ENCODE measurements at regions not wholly inside any gene's neighbourhood (a gene's known extent, or its start where the extent isn't known, plus 50 kb on each side); places are given as distances from the start of the nearest gene placed in this dataset.

DNA sequence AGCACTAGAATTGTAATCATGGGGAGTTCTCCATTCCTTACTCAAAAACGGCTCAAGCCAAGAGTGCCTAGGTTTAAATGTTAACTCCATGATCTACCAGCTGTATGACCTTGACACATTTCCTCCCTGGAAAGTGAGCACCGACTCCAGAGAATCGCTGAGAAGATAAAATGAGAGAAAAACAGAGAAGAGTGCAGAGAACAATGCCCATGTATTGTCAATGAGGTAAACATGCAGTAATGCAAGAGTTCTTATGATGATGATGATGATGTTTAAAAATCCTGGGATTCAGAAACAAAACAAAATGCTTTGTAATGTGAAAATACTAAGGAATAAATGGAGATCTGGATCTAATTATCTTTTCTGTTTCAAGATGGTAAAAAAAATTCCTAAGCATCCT lies 64.8 kb upstream of the BEND6 start:
- no peak overlapping the region for H3K27ac ChIP-seq (ENCODE audit: control insufficient read depth, insufficient read depth, low read length)
- H3K9me3 ChIP-seq (ENCODE audit: control insufficient read depth, low read depth, low read length): no peaks in the 10 kb centered on the region
- no peaks in the 10 kb centered on the region for H3K79me2 ChIP-seq (ENCODE audit: control insufficient read depth, insufficient read depth, low read length)
- H3K4me3 ChIP-seq (ENCODE audit: control insufficient read depth in 2 of 3, extremely low read depth in 1 of 3, insufficient read depth in 2 of 3, low read depth in 1 of 3, low read length in 3 of 3): no peak overlapping the region
- H3K4me2 ChIP-seq (ENCODE audit: control insufficient read depth, extremely low read depth, insufficient read depth, low read depth, low read length): no peak overlapping the region
- no peak overlapping the region for H3K9ac ChIP-seq (ENCODE audit: control insufficient read depth, extremely low read depth, insufficient read depth, low read length)
- no peaks in the 10 kb centered on the region for H3K9me1 ChIP-seq (ENCODE audit: control insufficient read depth, extremely low read depth, insufficient read depth, low read length)
- H2AFZ ChIP-seq (ENCODE audit: control insufficient read depth, low read length): no peak overlapping the region
- dilution Hi-C loops (cut with MboI; ENCODE audit: extremely low pct_ligation_motif_present, low sequenced_read_pairs): no loop called here
- no peak for TF ChIP-seq EZH2 (IDR thresholded peaks at IDR 0.05; ENCODE audit: low read length)
- TF ChIP-seq, protein P1, sequence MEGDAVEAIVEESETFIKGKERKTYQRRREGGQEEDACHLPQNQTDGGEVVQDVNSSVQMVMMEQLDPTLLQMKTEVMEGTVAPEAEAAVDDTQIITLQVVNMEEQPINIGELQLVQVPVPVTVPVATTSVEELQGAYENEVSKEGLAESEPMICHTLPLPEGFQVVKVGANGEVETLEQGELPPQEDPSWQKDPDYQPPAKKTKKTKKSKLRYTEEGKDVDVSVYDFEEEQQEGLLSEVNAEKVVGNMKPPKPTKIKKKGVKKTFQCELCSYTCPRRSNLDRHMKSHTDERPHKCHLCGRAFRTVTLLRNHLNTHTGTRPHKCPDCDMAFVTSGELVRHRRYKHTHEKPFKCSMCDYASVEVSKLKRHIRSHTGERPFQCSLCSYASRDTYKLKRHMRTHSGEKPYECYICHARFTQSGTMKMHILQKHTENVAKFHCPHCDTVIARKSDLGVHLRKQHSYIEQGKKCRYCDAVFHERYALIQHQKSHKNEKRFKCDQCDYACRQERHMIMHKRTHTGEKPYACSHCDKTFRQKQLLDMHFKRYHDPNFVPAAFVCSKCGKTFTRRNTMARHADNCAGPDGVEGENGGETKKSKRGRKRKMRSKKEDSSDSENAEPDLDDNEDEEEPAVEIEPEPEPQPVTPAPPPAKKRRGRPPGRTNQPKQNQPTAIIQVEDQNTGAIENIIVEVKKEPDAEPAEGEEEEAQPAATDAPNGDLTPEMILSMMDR (optimal IDR thresholded peaks at IDR 0.05 in 1 of 3, IDR thresholded peaks at IDR 0.05 in 1 of 3, conservative IDR thresholded peaks at IDR 0.05 in 1 of 3; ENCODE audit: extremely low read depth in 1 of 3, insufficient read depth in 2 of 3, low read length in 3 of 3): no peak
- no peaks in the 10 kb centered on the region for H3K27me3 ChIP-seq (ENCODE audit: control insufficient read depth, extremely low read depth, insufficient read depth, low read length)
- H3K4me1 ChIP-seq (ENCODE audit: control insufficient read depth, extremely low read depth, insufficient read depth, low read length): peaks cover 8% of the 10 kb centered on the region
- H3K36me3 ChIP-seq (ENCODE audit: control insufficient read depth in 2 of 2, extremely low read depth in 1 of 2, insufficient read depth in 2 of 2, low read length in 2 of 2): no peaks in the 10 kb centered on the region
- no peaks in the 10 kb centered on the region for H4K20me1 ChIP-seq (ENCODE audit: control insufficient read depth, extremely low read depth, insufficient read depth, low read length)
- no peak for DNase-seq (ENCODE audit: low read depth, low spot score)
- no peak for FAIRE-seq

DNA sequence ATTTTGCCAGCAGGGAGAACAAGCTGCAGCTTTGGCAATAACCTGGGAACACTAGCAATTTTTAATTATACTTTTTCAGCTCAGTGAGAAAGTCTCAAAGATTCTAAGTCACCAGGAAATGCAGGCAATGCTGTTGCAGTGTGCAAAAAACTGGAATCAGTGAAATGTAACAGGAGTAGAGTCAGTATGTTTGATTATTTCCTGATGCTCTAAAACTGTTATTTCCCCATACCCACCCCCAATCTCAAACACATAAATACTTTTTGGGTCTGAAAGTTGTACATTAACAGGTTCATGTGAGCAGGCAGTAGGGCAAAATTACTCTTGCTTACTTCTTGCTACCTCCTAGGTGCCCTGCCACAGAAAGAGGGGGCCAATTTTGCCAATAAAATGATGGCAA lies 65.4 kb upstream of the BEND6 start:
- no peak overlapping the region for H3K4me2 ChIP-seq (ENCODE audit: control insufficient read depth, extremely low read depth, insufficient read depth, low read depth, low read length)
- no peaks in the 10 kb centered on the region for H3K9me1 ChIP-seq (ENCODE audit: control insufficient read depth, extremely low read depth, insufficient read depth, low read length)
- H3K9me3 ChIP-seq (ENCODE audit: control insufficient read depth, low read depth, low read length): no peaks in the 10 kb centered on the region
- H3K27ac ChIP-seq (ENCODE audit: control insufficient read depth, insufficient read depth, low read length): no peak overlapping the region
- no peaks in the 10 kb centered on the region for H3K79me2 ChIP-seq (ENCODE audit: control insufficient read depth, insufficient read depth, low read length)
- DNase-seq (ENCODE audit: low read depth, low spot score): no peak
- H3K4me1 ChIP-seq (ENCODE audit: control insufficient read depth, extremely low read depth, insufficient read depth, low read length): peaks cover 8% of the 10 kb centered on the region
- no peak overlapping the region for H2AFZ ChIP-seq (ENCODE audit: control insufficient read depth, low read length)
- no peaks in the 10 kb centered on the region for H4K20me1 ChIP-seq (ENCODE audit: control insufficient read depth, extremely low read depth, insufficient read depth, low read length)
- H3K4me3 ChIP-seq (ENCODE audit: control insufficient read depth in 2 of 3, extremely low read depth in 1 of 3, insufficient read depth in 2 of 3, low read depth in 1 of 3, low read length in 3 of 3): no peak overlapping the region
- FAIRE-seq: no peak
- H3K36me3 ChIP-seq (ENCODE audit: control insufficient read depth in 2 of 2, extremely low read depth in 1 of 2, insufficient read depth in 2 of 2, low read length in 2 of 2): no peaks in the 10 kb centered on the region
- H3K9ac ChIP-seq (ENCODE audit: control insufficient read depth, extremely low read depth, insufficient read depth, low read length): no peak overlapping the region
- dilution Hi-C loops (cut with MboI; ENCODE audit: extremely low pct_ligation_motif_present, low sequenced_read_pairs): no loop called here
- H3K27me3 ChIP-seq (ENCODE audit: control insufficient read depth, extremely low read depth, insufficient read depth, low read length): no peaks in the 10 kb centered on the region
- TF ChIP-seq, protein P1 (optimal IDR thresholded peaks at IDR 0.05 in 1 of 3, IDR thresholded peaks at IDR 0.05 in 1 of 3, conservative IDR thresholded peaks at IDR 0.05 in 1 of 3; ENCODE audit: extremely low read depth in 1 of 3, insufficient read depth in 2 of 3, low read length in 3 of 3): no peak
- no peak for TF ChIP-seq EZH2 (IDR thresholded peaks at IDR 0.05; ENCODE audit: low read length)
